ENCODE measurements at regions not wholly inside any gene's neighbourhood (a gene's known extent, or its start where the extent isn't known, plus 50 kb on each side); places are given as distances from the start of the nearest gene placed in this dataset.

GRCh38 chr5:99088309-99088708 lies 159.5 kb upstream of the CHD1 start:
- TF ChIP-seq, protein P1, sequence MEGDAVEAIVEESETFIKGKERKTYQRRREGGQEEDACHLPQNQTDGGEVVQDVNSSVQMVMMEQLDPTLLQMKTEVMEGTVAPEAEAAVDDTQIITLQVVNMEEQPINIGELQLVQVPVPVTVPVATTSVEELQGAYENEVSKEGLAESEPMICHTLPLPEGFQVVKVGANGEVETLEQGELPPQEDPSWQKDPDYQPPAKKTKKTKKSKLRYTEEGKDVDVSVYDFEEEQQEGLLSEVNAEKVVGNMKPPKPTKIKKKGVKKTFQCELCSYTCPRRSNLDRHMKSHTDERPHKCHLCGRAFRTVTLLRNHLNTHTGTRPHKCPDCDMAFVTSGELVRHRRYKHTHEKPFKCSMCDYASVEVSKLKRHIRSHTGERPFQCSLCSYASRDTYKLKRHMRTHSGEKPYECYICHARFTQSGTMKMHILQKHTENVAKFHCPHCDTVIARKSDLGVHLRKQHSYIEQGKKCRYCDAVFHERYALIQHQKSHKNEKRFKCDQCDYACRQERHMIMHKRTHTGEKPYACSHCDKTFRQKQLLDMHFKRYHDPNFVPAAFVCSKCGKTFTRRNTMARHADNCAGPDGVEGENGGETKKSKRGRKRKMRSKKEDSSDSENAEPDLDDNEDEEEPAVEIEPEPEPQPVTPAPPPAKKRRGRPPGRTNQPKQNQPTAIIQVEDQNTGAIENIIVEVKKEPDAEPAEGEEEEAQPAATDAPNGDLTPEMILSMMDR (IDR thresholded peaks at IDR 0.05) = no peak
- TF ChIP-seq POLR2AphosphoS5 (IDR thresholded peaks at IDR 0.05) = no peak
- no peak for TF ChIP-seq POLR2A (IDR thresholded peaks at IDR 0.05)
